ENCODE measurements at regions not wholly inside any gene's neighbourhood (a gene's known extent, or its start where the extent isn't known, plus 50 kb on each side); places are given as distances from the start of the nearest gene placed in this dataset.
A peak's percentile ranks its signal among the peaks of the same experiment; 100 is the strongest.

DNA sequence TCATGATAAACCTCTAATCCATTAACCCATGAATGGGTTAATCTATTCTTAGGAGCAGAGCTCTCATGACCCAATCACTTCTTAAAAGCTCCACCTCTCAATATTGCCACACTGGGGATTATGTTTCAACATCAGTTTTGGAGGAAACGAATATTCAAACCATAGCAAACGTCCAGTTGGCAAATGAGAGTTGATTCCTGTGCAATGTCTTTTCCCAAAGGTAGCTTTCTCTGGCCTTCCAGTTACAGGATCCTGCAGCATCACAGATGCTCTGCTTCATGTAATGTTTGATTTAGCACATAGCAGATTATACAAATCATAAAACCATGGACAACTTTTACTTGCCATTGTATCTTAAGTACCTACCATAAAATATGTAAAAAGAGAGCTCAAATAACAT is 481.0 kb downstream of the TNS1 start:
- no peak for TF ChIP-seq PAX5 (IDR thresholded peaks at IDR 0.05; ENCODE audit: insufficient read depth, low read length, severe bottlenecking)
- no peak for TF ChIP-seq POU2F2 (IDR thresholded peaks at IDR 0.05; ENCODE audit: low read depth, low read length)
- TF ChIP-seq TAF1 (IDR thresholded peaks at IDR 0.05; ENCODE audit: low read depth, low read length) = no peak
- no peak for TF ChIP-seq POLR2AphosphoS5 (IDR thresholded peaks at IDR 0.05; ENCODE audit: low read depth, low read length)
- TF ChIP-seq SPI1 (IDR thresholded peaks at IDR 0.05; ENCODE audit: low read depth, low read length) = no peak
- TF ChIP-seq POLR2A (IDR thresholded peaks at IDR 0.05; ENCODE audit: low read depth, low read length) = no peak
- DNase-seq (ENCODE audit: insufficient read length, low spot score) = no peak
- FAIRE-seq = no peak

GRCh38 chr2:217520356-217521010 is 482.3 kb downstream of the TNS1 start:
- TF ChIP-seq POLR2A (IDR thresholded peaks at IDR 0.05; ENCODE audit: low read depth, low read length) (no peak), SPI1 (IDR thresholded peaks at IDR 0.05; ENCODE audit: low read depth, low read length) (no peak), PAX5 (IDR thresholded peaks at IDR 0.05; ENCODE audit: insufficient read depth, low read length, severe bottlenecking) (no peak), POLR2AphosphoS5 (IDR thresholded peaks at IDR 0.05; ENCODE audit: low read depth, low read length) (no peak)
- DNase-seq (ENCODE audit: insufficient read length, low spot score) (no peak), FAIRE-seq (no peak)

GRCh38 chr2:217517402-217517801 is 485.4 kb downstream of the TNS1 start:
- FAIRE-seq = no peak
- DNase-seq (ENCODE audit: insufficient read length, low spot score) = no peak
- TF ChIP-seq SPI1 (IDR thresholded peaks at IDR 0.05; ENCODE audit: low read depth, low read length) (no peak), POLR2A (IDR thresholded peaks at IDR 0.05; ENCODE audit: low read depth, low read length) (no peak), TAF1 (IDR thresholded peaks at IDR 0.05; ENCODE audit: low read depth, low read length) (no peak), POU2F2 (IDR thresholded peaks at IDR 0.05; ENCODE audit: low read depth, low read length) (no peak), PAX5 (IDR thresholded peaks at IDR 0.05; ENCODE audit: insufficient read depth, low read length, severe bottlenecking) (no peak), POLR2AphosphoS5 (IDR thresholded peaks at IDR 0.05; ENCODE audit: low read depth, low read length) (no peak)

- TF ChIP-seq POLR2AphosphoS5 (IDR thresholded peaks at IDR 0.05; ENCODE audit: low read depth, low read length) (no peak), SPI1 (IDR thresholded peaks at IDR 0.05; ENCODE audit: low read depth, low read length) (no peak), POLR2A (IDR thresholded peaks at IDR 0.05; ENCODE audit: low read depth, low read length) (no peak), PAX5 (IDR thresholded peaks at IDR 0.05; ENCODE audit: insufficient read depth, low read length, severe bottlenecking) (no peak), TAF1 (IDR thresholded peaks at IDR 0.05; ENCODE audit: low read depth, low read length) (no peak), POU2F2 (IDR thresholded peaks at IDR 0.05; ENCODE audit: low read depth, low read length) (no peak)
- DNase-seq (ENCODE audit: insufficient read length, low spot score) = no peak
- no peak for FAIRE-seq
Measured at GRCh38 chr2:217515615-217516309, 487.0 kb downstream of the TNS1 start.

GRCh38 chr2:217513258-217513657 is 489.5 kb downstream of the TNS1 start:
- DNase-seq (ENCODE audit: insufficient read length, low spot score) = no peak
- TF ChIP-seq PAX5 (IDR thresholded peaks at IDR 0.05; ENCODE audit: insufficient read depth, low read length, severe bottlenecking) = no peak
- TF ChIP-seq SPI1 (IDR thresholded peaks at IDR 0.05; ENCODE audit: low read depth, low read length) = no peak
- TF ChIP-seq POLR2AphosphoS5 (IDR thresholded peaks at IDR 0.05; ENCODE audit: low read depth, low read length) = no peak
- TF ChIP-seq POLR2A (IDR thresholded peaks at IDR 0.05; ENCODE audit: low read depth, low read length) = no peak
- no peak for TF ChIP-seq POU2F2 (IDR thresholded peaks at IDR 0.05; ENCODE audit: low read depth, low read length)
- TF ChIP-seq TAF1 (IDR thresholded peaks at IDR 0.05; ENCODE audit: low read depth, low read length) = no peak
- no peak for FAIRE-seq

DNA sequence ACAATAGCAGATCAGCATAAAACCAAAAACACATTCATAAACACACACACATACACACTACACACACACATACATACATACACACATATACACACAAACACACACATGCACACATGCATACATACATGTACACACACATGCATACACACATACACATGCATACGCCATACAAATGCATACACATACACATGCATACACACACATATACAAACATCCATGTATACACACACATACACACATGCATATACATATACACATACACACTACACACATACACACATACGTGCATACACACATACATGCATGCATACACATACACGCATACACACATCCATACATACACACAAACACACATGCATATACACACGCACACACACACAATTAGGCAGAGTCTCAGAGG is 490.1 kb downstream of the TNS1 start:
- TF ChIP-seq POU2F2 (IDR thresholded peaks at IDR 0.05; ENCODE audit: low read depth, low read length) = no peak
- no peak for TF ChIP-seq POLR2AphosphoS5 (IDR thresholded peaks at IDR 0.05; ENCODE audit: low read depth, low read length)
- TF ChIP-seq PAX5 (IDR thresholded peaks at IDR 0.05; ENCODE audit: insufficient read depth, low read length, severe bottlenecking) = no peak
- no peak for TF ChIP-seq SPI1 (IDR thresholded peaks at IDR 0.05; ENCODE audit: low read depth, low read length)
- TF ChIP-seq TAF1 (IDR thresholded peaks at IDR 0.05; ENCODE audit: low read depth, low read length) = no peak
- no peak for TF ChIP-seq POLR2A (IDR thresholded peaks at IDR 0.05; ENCODE audit: low read depth, low read length)
- no peak for DNase-seq (ENCODE audit: insufficient read length, low spot score)
- FAIRE-seq = peak; percentile 83

DNA sequence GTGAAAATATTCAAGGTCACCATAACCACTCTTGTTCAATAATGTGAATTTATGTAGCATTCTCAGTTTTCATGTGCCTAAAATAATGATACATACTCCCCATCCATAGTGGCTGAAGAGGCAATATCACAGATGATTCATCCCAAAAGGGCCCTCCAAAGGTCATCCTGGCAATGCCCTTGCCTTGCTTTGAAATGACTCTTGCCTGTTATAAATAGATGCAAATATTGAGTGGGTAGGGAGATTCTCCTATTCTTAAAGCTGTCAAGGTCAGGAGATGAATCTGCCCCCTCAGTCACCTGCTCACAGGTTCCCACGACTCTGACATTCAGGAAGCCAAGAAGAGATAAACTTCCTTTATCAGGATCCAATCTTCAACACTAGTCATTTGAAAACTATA is 490.5 kb downstream of the TNS1 start:
- no peak for DNase-seq (ENCODE audit: insufficient read length, low spot score)
- no peak for FAIRE-seq
- no peak for TF ChIP-seq POU2F2 (IDR thresholded peaks at IDR 0.05; ENCODE audit: low read depth, low read length)
- TF ChIP-seq PAX5 (IDR thresholded peaks at IDR 0.05; ENCODE audit: insufficient read depth, low read length, severe bottlenecking) = no peak
- TF ChIP-seq SPI1 (IDR thresholded peaks at IDR 0.05; ENCODE audit: low read depth, low read length) = no peak
- no peak for TF ChIP-seq POLR2AphosphoS5 (IDR thresholded peaks at IDR 0.05; ENCODE audit: low read depth, low read length)
- TF ChIP-seq POLR2A (IDR thresholded peaks at IDR 0.05; ENCODE audit: low read depth, low read length) = no peak
- TF ChIP-seq TAF1 (IDR thresholded peaks at IDR 0.05; ENCODE audit: low read depth, low read length) = no peak

DNA sequence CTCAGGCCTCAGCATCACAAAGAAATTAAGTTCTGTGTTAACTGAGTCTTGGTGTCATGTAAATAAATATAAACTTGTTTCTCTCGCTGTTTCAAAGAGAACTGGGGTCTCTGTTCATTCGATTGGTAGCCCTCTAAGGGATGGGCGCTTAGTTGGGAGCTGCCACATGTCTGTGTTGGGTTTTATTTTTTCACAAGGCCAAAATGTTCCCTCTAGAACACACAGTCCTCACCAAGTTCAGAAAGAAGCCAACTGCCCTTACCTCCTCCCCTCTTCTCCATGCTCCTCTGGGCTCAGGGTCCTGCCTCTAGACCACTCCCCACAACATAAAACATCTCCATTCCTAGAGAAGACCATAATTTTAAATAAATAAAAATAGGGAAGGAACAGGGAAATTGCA is 490.9 kb downstream of the TNS1 start:
- FAIRE-seq (no peak), DNase-seq (ENCODE audit: insufficient read length, low spot score) (no peak)
- TF ChIP-seq POLR2AphosphoS5 (IDR thresholded peaks at IDR 0.05; ENCODE audit: low read depth, low read length) (no peak), POLR2A (IDR thresholded peaks at IDR 0.05; ENCODE audit: low read depth, low read length) (no peak)

DNA sequence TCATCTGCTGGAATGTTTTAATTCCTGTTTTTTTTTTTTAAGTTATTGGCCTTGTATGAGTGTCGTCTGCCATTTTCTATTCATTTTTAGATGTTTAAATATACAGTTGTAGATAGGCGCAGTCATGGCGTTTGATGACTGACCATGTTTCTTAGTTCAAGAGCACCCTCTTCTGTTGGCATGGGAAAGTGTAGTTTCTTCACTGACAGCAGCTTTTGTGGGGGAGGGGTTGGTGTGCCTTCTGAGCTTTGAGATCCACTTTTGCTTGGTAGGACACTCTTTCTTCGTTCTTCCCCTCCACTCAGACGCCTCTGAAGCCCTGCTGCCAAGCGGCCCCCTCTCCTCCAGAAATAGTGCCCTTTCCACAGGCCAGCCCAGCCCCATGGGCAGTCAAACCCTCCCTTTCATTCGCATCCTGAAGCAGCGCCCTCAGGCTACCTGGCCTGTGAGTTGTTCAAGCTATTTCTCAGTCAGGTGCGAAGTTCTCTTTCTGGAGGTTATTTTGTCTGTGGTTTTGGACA is 492.0 kb downstream of the TNS1 start:
- FAIRE-seq (peak; percentile 88), DNase-seq (ENCODE audit: insufficient read length, low spot score) (peak; percentile 45)
- no peak for TF ChIP-seq TAF1 (IDR thresholded peaks at IDR 0.05; ENCODE audit: low read depth, low read length)
- no peak for TF ChIP-seq PAX5 (IDR thresholded peaks at IDR 0.05; ENCODE audit: insufficient read depth, low read length, severe bottlenecking)
- no peak for TF ChIP-seq POLR2A (IDR thresholded peaks at IDR 0.05; ENCODE audit: low read depth, low read length)
- TF ChIP-seq POU2F2 (IDR thresholded peaks at IDR 0.05; ENCODE audit: low read depth, low read length) = no peak
